ENCODE measurements at regions not wholly inside any gene's neighbourhood (a gene's known extent, or its start where the extent isn't known, plus 50 kb on each side); places are given as distances from the start of the nearest gene placed in this dataset.

DNA sequence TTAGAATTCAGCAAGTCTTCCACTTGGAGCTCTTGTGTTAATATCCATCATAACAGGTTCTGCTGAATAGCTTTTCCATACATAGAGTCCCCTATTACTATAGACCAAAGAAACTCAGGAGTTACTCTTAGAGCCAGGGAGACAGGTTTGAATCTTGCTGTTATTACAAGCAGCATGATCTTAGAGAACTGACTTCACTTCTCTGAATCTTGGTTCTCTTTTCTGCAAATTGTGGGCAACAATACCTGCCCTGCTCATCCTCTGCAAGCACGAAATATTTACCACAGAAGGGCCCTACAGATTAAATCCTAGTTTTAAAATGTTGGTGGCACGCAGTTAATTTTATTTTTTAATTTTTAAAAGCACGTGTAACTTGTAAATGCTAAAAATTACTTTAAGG lies 111.7 kb downstream of the TLR4 start:
- Histone ChIP-seq H3K9me3 (ENCODE audit: insufficient read depth, low read depth, low read length) (no peaks in the 10 kb centered on the region), H3K79me2 (ENCODE audit: insufficient read depth, low read length) (no peaks in the 10 kb centered on the region), H3K4me3 (ENCODE audit: insufficient read depth, low read depth, low read length) (no peak overlapping the region), H3K9ac (ENCODE audit: low read length) (no peak overlapping the region), H2AFZ (ENCODE audit: low read depth, low read length) (no peak overlapping the region), H4K20me1 (ENCODE audit: insufficient read depth, low read length) (no peaks in the 10 kb centered on the region), H3K4me2 (ENCODE audit: low read length) (no peak overlapping the region), H3K4me1 (ENCODE audit: insufficient read depth, low read length) (no peaks in the 10 kb centered on the region), H3K27ac (ENCODE audit: low read depth, low read length) (no peak overlapping the region), H3K36me3 (ENCODE audit: insufficient read depth, low read length) (no peaks in the 10 kb centered on the region), H3K27me3 (ENCODE audit: insufficient read depth, low read length) (no peaks in the 10 kb centered on the region)
- Mint-ChIP-seq H3K36me3 (ENCODE audit: low read depth, unreplicated experiment) (no peaks in the 10 kb centered on the region), H3K27me3 (ENCODE audit: low read depth, unreplicated experiment) (no peaks in the 10 kb centered on the region), H3K4me1 (ENCODE audit: low read depth, unreplicated experiment) (no peaks in the 10 kb centered on the region), H3K9me3 (ENCODE audit: unreplicated experiment) (no peaks in the 10 kb centered on the region), H3K27ac (ENCODE audit: unreplicated experiment) (no peak overlapping the region), H3K4me3 (ENCODE audit: unreplicated experiment) (no peak overlapping the region)
- FAIRE-seq (no peak), DNase-seq (ENCODE audit: low read depth) (no peak)
- TF ChIP-seq, protein P1, sequence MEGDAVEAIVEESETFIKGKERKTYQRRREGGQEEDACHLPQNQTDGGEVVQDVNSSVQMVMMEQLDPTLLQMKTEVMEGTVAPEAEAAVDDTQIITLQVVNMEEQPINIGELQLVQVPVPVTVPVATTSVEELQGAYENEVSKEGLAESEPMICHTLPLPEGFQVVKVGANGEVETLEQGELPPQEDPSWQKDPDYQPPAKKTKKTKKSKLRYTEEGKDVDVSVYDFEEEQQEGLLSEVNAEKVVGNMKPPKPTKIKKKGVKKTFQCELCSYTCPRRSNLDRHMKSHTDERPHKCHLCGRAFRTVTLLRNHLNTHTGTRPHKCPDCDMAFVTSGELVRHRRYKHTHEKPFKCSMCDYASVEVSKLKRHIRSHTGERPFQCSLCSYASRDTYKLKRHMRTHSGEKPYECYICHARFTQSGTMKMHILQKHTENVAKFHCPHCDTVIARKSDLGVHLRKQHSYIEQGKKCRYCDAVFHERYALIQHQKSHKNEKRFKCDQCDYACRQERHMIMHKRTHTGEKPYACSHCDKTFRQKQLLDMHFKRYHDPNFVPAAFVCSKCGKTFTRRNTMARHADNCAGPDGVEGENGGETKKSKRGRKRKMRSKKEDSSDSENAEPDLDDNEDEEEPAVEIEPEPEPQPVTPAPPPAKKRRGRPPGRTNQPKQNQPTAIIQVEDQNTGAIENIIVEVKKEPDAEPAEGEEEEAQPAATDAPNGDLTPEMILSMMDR (IDR thresholded peaks at IDR 0.05; ENCODE audit: insufficient read depth, low read depth, low read length) = no peak
- TF ChIP-seq EZH2 (IDR thresholded peaks at IDR 0.05; ENCODE audit: insufficient read depth, low read length) = no peak

DNA sequence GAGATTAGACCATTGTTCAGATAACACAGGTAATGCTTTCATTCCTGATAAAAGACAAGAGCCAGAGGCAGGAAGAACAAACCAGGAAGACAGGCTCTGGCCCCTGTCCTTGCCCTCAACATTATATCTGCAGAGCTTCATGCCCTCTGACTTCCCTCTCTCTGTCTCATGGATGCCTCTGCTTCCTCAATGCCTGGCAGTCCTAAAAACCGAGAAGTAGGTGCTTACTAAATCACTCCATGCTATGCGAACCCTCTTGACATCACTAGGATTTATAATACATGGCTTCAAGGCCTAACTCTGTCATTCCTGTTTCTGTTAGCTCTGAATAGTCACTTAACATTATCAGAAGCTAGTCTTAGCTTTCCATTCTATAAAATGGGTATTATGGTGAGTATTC lies 117.8 kb downstream of the TLR4 start:
- no peaks in the 10 kb centered on the region for H3K4me1 Mint-ChIP-seq (ENCODE audit: low read depth, unreplicated experiment)
- Histone ChIP-seq H3K4me2 (ENCODE audit: low read length) (no peak overlapping the region), H3K4me3 (ENCODE audit: insufficient read depth, low read depth, low read length) (no peak overlapping the region), H3K4me1 (ENCODE audit: insufficient read depth, low read length) (no peaks in the 10 kb centered on the region), H3K79me2 (ENCODE audit: insufficient read depth, low read length) (no peaks in the 10 kb centered on the region), H3K27me3 (ENCODE audit: insufficient read depth, low read length) (no peaks in the 10 kb centered on the region), H4K20me1 (ENCODE audit: insufficient read depth, low read length) (no peaks in the 10 kb centered on the region), H3K36me3 (ENCODE audit: insufficient read depth, low read length) (no peaks in the 10 kb centered on the region), H2AFZ (ENCODE audit: low read depth, low read length) (no peak overlapping the region), H3K27ac (ENCODE audit: low read depth, low read length) (no peak overlapping the region), H3K9ac (ENCODE audit: low read length) (no peak overlapping the region), H3K9me3 (ENCODE audit: insufficient read depth, low read depth, low read length) (no peaks in the 10 kb centered on the region)
- FAIRE-seq (no peak), DNase-seq (ENCODE audit: low read depth) (no peak)
- no peaks in the 10 kb centered on the region for H3K36me3 Mint-ChIP-seq (ENCODE audit: low read depth, unreplicated experiment)
- no peak overlapping the region for H3K27ac Mint-ChIP-seq (ENCODE audit: unreplicated experiment)
- TF ChIP-seq, protein P1 (IDR thresholded peaks at IDR 0.05; ENCODE audit: insufficient read depth, low read depth, low read length) = no peak
- TF ChIP-seq EZH2 (IDR thresholded peaks at IDR 0.05; ENCODE audit: insufficient read depth, low read length) = no peak
- no peak overlapping the region for H3K4me3 Mint-ChIP-seq (ENCODE audit: unreplicated experiment)
- H3K9me3 Mint-ChIP-seq (ENCODE audit: unreplicated experiment) = no peaks in the 10 kb centered on the region
- no peaks in the 10 kb centered on the region for H3K27me3 Mint-ChIP-seq (ENCODE audit: low read depth, unreplicated experiment)

GRCh38 chr9:117823576-117823975 lies 119.4 kb downstream of the TLR4 start:
- DNase-seq (ENCODE audit: low read depth) (no peak), FAIRE-seq (no peak)
- Histone ChIP-seq H3K36me3 (ENCODE audit: insufficient read depth, low read length) (no peaks in the 10 kb centered on the region), H3K4me1 (ENCODE audit: insufficient read depth, low read length) (no peaks in the 10 kb centered on the region), H3K27ac (ENCODE audit: low read depth, low read length) (no peak overlapping the region), H3K27me3 (ENCODE audit: insufficient read depth, low read length) (no peaks in the 10 kb centered on the region), H3K4me3 (ENCODE audit: insufficient read depth, low read depth, low read length) (no peak overlapping the region), H4K20me1 (ENCODE audit: insufficient read depth, low read length) (no peaks in the 10 kb centered on the region), H3K9ac (ENCODE audit: low read length) (no peak overlapping the region), H3K4me2 (ENCODE audit: low read length) (no peak overlapping the region), H3K79me2 (ENCODE audit: insufficient read depth, low read length) (no peaks in the 10 kb centered on the region), H2AFZ (ENCODE audit: low read depth, low read length) (no peak overlapping the region), H3K9me3 (ENCODE audit: insufficient read depth, low read depth, low read length) (no peaks in the 10 kb centered on the region)
- Mint-ChIP-seq H3K36me3 (ENCODE audit: low read depth, unreplicated experiment) (no peaks in the 10 kb centered on the region), H3K27me3 (ENCODE audit: low read depth, unreplicated experiment) (no peaks in the 10 kb centered on the region), H3K4me1 (ENCODE audit: low read depth, unreplicated experiment) (no peaks in the 10 kb centered on the region), H3K4me3 (ENCODE audit: unreplicated experiment) (no peak overlapping the region), H3K27ac (ENCODE audit: unreplicated experiment) (no peak overlapping the region), H3K9me3 (ENCODE audit: unreplicated experiment) (no peaks in the 10 kb centered on the region)
- no peak for TF ChIP-seq EZH2 (IDR thresholded peaks at IDR 0.05; ENCODE audit: insufficient read depth, low read length)
- TF ChIP-seq, protein P1 (IDR thresholded peaks at IDR 0.05; ENCODE audit: insufficient read depth, low read depth, low read length) = no peak

Data from astrocyte (in vitro differentiated cells and primary cell).